ENCODE measurements at regions not wholly inside any gene's neighbourhood (a gene's known extent, or its start where the extent isn't known, plus 50 kb on each side); places are given as distances from the start of the nearest gene placed in this dataset.

- TF ChIP-seq CTCF (IDR thresholded peaks at IDR 0.05) (no peak), POLR2A (IDR thresholded peaks at IDR 0.05) (no peak)
Observed at GRCh38 chr3:194030372-194030771, 105.6 kb upstream of the HES1 start.
